ENCODE measurements at regions not wholly inside any gene's neighbourhood (a gene's known extent, or its start where the extent isn't known, plus 50 kb on each side); places are given as distances from the start of the nearest gene placed in this dataset.

DNA sequence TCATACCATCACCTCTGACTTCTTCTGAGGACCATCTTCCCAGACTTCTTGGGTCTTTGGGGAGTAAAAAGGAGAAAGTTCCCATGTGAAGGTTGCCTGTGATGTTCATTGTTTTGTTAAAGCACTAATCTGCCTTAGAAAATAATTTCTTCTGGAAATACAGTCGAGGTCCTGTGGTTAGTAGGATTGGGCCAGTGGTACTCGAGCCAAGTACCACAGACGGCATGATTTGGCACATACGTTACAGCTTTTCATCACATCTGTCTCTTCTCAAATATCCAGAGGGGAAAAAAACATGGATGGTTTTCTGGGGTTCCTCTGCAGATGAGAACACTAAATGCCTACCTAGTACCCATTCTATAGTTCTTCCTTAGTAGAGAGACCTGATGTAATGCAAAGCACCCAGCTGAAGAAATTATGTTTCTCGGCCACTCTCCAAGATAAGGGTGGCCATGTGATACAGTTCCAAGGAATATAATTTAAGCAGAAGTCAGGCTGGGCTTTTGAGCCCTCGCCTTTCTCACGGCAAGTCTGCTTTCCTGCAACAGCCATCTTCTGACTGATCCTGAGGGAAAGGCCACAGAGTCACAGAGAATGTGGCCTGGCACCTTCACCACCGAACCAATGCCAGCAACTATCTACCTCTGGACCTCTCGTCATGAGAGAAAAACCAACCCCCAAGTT lies 161.0 kb downstream of the RNF152 start:
- TF ChIP-seq, protein P1, sequence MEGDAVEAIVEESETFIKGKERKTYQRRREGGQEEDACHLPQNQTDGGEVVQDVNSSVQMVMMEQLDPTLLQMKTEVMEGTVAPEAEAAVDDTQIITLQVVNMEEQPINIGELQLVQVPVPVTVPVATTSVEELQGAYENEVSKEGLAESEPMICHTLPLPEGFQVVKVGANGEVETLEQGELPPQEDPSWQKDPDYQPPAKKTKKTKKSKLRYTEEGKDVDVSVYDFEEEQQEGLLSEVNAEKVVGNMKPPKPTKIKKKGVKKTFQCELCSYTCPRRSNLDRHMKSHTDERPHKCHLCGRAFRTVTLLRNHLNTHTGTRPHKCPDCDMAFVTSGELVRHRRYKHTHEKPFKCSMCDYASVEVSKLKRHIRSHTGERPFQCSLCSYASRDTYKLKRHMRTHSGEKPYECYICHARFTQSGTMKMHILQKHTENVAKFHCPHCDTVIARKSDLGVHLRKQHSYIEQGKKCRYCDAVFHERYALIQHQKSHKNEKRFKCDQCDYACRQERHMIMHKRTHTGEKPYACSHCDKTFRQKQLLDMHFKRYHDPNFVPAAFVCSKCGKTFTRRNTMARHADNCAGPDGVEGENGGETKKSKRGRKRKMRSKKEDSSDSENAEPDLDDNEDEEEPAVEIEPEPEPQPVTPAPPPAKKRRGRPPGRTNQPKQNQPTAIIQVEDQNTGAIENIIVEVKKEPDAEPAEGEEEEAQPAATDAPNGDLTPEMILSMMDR (IDR thresholded peaks at IDR 0.05), result no peak
- no peak for TF ChIP-seq POLR2A (IDR thresholded peaks at IDR 0.05)
